Activated CD4-positive, alpha-beta T cell treated with anti-CD3 and anti-CD28 coated beads, Interleukin-2, amount 10 ng/mL, durations not matched to agents 24 days and 14 days (primary cell): ENCODE measurements at regions not wholly inside any gene's neighbourhood (a gene's known extent, or its start where the extent isn't known, plus 50 kb on each side); places are given as distances from the start of the nearest gene placed in this dataset.

Experiments
- DNase-seq: peaks from one replicate; pipeline ENCODE4 v3.0.0; 2022
- H3K27ac Mint-ChIP-seq: one replicate; pipeline ENCODE4 v1.8.0; 2022; ENCODE audit warnings: mild to moderate bottlenecking, mixed read lengths
- H3K27me3 Mint-ChIP-seq: one replicate; pipeline ENCODE4 v1.8.0; 2022; ENCODE audit warnings: mixed read lengths
- H3K36me3 Mint-ChIP-seq: one replicate; pipeline ENCODE4 v1.8.0; 2022; ENCODE audit warnings: low read depth, mild to moderate bottlenecking, mixed read lengths
- H3K4me1 Mint-ChIP-seq: one replicate; pipeline ENCODE4 v1.8.0; 2021; ENCODE audit warnings: mixed read lengths
- H3K4me3 Mint-ChIP-seq: one replicate; pipeline ENCODE4 v1.8.0; 2022; ENCODE audit warnings: mild to moderate bottlenecking, moderate library complexity, mixed read lengths
- H3K9me3 Mint-ChIP-seq: one replicate; pipeline ENCODE4 v1.8.0; 2021; ENCODE audit warnings: mixed read lengths
- intact Hi-C: fragments of 100-400 bp; cut with micrococcal nuclease; formaldehyde crosslinking; loops from one replicate; pipeline ENCODE4 v1.15.1; 2023

- intact Hi-C loops: no loop called here
- H3K4me1 Mint-ChIP-seq: no peaks in the 10 kb centered on the region
- H3K36me3 Mint-ChIP-seq: no peaks in the 10 kb centered on the region
- DNase-seq: no peak
- H3K27ac Mint-ChIP-seq: no peak overlapping the region
- peaks cover 14% of the 10 kb centered on the region for H3K9me3 Mint-ChIP-seq
- H3K27me3 Mint-ChIP-seq: peaks cover 37% of the 10 kb centered on the region
- no peak overlapping the region for H3K4me3 Mint-ChIP-seq
These were observed 161.8 kb upstream of the SERP2 start for GRCh38 chr13:44211704-44212346.

GRCh38 chr13:44212633-44213396, 160.8 kb upstream of the SERP2 start:
- no peaks in the 10 kb centered on the region for H3K36me3 Mint-ChIP-seq
- intact Hi-C loops: no loop called here
- no peak overlapping the region for H3K27ac Mint-ChIP-seq
- no peaks in the 10 kb centered on the region for H3K4me1 Mint-ChIP-seq
- peaks cover 35% of the 10 kb centered on the region for H3K27me3 Mint-ChIP-seq
- no peak for DNase-seq
- no peak overlapping the region for H3K4me3 Mint-ChIP-seq
- peaks cover 9% of the 10 kb centered on the region for H3K9me3 Mint-ChIP-seq

- intact Hi-C loops: no loop called here
- Mint-ChIP-seq H3K9me3 (no peaks in the 10 kb centered on the region), H3K4me1 (no peaks in the 10 kb centered on the region), H3K27ac (no peak overlapping the region), H3K27me3 (peaks cover 20% of the 10 kb centered on the region), H3K4me3 (no peak overlapping the region), H3K36me3 (no peaks in the 10 kb centered on the region)
- DNase-seq: no peak
These were observed 155.0 kb upstream of the SERP2 start for GRCh38 chr13:44218501-44219240.

GRCh38 chr13:44219577-44220548, 153.8 kb upstream of the SERP2 start:
- Mint-ChIP-seq H3K4me3 (no peak overlapping the region), H3K9me3 (no peaks in the 10 kb centered on the region), H3K27ac (no peak overlapping the region), H3K27me3 (peaks cover 19% of the 10 kb centered on the region), H3K4me1 (no peaks in the 10 kb centered on the region), H3K36me3 (no peaks in the 10 kb centered on the region)
- no peak for DNase-seq
- intact Hi-C loops: no loop called here

GRCh38 chr13:44220948-44221347, 152.7 kb upstream of the SERP2 start:
- H3K4me3 Mint-ChIP-seq: no peak overlapping the region

GRCh38 chr13:44221657-44222056, 152.0 kb upstream of the SERP2 start:
- no peaks in the 10 kb centered on the region for H3K9me3 Mint-ChIP-seq
- DNase-seq: no peak
- H3K27me3 Mint-ChIP-seq: peaks cover 16% of the 10 kb centered on the region
- H3K27ac Mint-ChIP-seq: no peak overlapping the region
- H3K4me1 Mint-ChIP-seq: no peaks in the 10 kb centered on the region
- intact Hi-C loops: no loop called here
- no peaks in the 10 kb centered on the region for H3K36me3 Mint-ChIP-seq
- no peak overlapping the region for H3K4me3 Mint-ChIP-seq

More at GRCh38 chr13:44220948-44221347, 152.7 kb upstream of the SERP2 start:
- DNase-seq: no peak
- Mint-ChIP-seq H3K27ac (no peak overlapping the region), H3K9me3 (no peaks in the 10 kb centered on the region), H3K36me3 (no peaks in the 10 kb centered on the region), H3K4me1 (no peaks in the 10 kb centered on the region), H3K27me3 (peaks cover 18% of the 10 kb centered on the region)
- intact Hi-C loops: no loop called here

- DNase-seq: no peak
- no peaks in the 10 kb centered on the region for H3K4me1 Mint-ChIP-seq
- H3K27me3 Mint-ChIP-seq: peaks cover 16% of the 10 kb centered on the region
- no peak overlapping the region for H3K4me3 Mint-ChIP-seq
- intact Hi-C loops: no loop called here
- H3K9me3 Mint-ChIP-seq: no peaks in the 10 kb centered on the region
- H3K27ac Mint-ChIP-seq: no peak overlapping the region
- H3K36me3 Mint-ChIP-seq: no peaks in the 10 kb centered on the region
These were observed 149.7 kb upstream of the SERP2 start for GRCh38 chr13:44223770-44224444.

- no peaks in the 10 kb centered on the region for H3K36me3 Mint-ChIP-seq
- DNase-seq: no peak
- no peak overlapping the region for H3K4me3 Mint-ChIP-seq
- intact Hi-C loops: no loop called here
- no peaks in the 10 kb centered on the region for H3K9me3 Mint-ChIP-seq
- peaks cover 16% of the 10 kb centered on the region for H3K27me3 Mint-ChIP-seq
- no peak overlapping the region for H3K27ac Mint-ChIP-seq
- no peaks in the 10 kb centered on the region for H3K4me1 Mint-ChIP-seq
These were observed 149.0 kb upstream of the SERP2 start for GRCh38 chr13:44224450-44225149.

- no peak for DNase-seq
- H3K9me3 Mint-ChIP-seq: no peaks in the 10 kb centered on the region
- H3K36me3 Mint-ChIP-seq: no peaks in the 10 kb centered on the region
- peaks cover 16% of the 10 kb centered on the region for H3K27me3 Mint-ChIP-seq
- intact Hi-C loops: no loop called here
- no peak overlapping the region for H3K27ac Mint-ChIP-seq
- no peak overlapping the region for H3K4me3 Mint-ChIP-seq
- peaks cover 2% of the 10 kb centered on the region for H3K4me1 Mint-ChIP-seq
These were observed 144.1 kb upstream of the SERP2 start for GRCh38 chr13:44229371-44230030.

GRCh38 chr13:44230071-44230470, 143.6 kb upstream of the SERP2 start:
- H3K4me3 Mint-ChIP-seq: no peak overlapping the region
- H3K27ac Mint-ChIP-seq: no peak overlapping the region
- H3K4me1 Mint-ChIP-seq: peaks cover 2% of the 10 kb centered on the region
- no peak for DNase-seq
- H3K36me3 Mint-ChIP-seq: no peaks in the 10 kb centered on the region
- intact Hi-C loops: no loop called here
- peaks cover 18% of the 10 kb centered on the region for H3K27me3 Mint-ChIP-seq
- H3K9me3 Mint-ChIP-seq: no peaks in the 10 kb centered on the region

GRCh38 chr13:44230736-44231135, 142.9 kb upstream of the SERP2 start:
- Mint-ChIP-seq H3K27me3 (peaks cover 16% of the 10 kb centered on the region), H3K36me3 (no peaks in the 10 kb centered on the region), H3K4me3 (no peak overlapping the region), H3K4me1 (peaks cover 2% of the 10 kb centered on the region), H3K9me3 (no peaks in the 10 kb centered on the region), H3K27ac (no peak overlapping the region)
- DNase-seq: no peak
- intact Hi-C loops: no loop called here

- no peaks in the 10 kb centered on the region for H3K9me3 Mint-ChIP-seq
- H3K36me3 Mint-ChIP-seq: no peaks in the 10 kb centered on the region
- H3K27me3 Mint-ChIP-seq: peaks cover 18% of the 10 kb centered on the region
- H3K4me3 Mint-ChIP-seq: no peak overlapping the region
- intact Hi-C loops: no loop called here
- no peak for DNase-seq
- H3K4me1 Mint-ChIP-seq: peaks cover 2% of the 10 kb centered on the region
- H3K27ac Mint-ChIP-seq: no peak overlapping the region
These were observed 141.7 kb upstream of the SERP2 start for GRCh38 chr13:44231786-44232516.
